HG02623 (cell line): ENCODE measurements at regions not wholly inside any gene's neighbourhood (a gene's known extent, or its start where the extent isn't known, plus 50 kb on each side); places are given as distances from the start of the nearest gene placed in this dataset.

Source experiments
- ATAC-seq: cut with Tn5 transposase; IDR thresholded peaks from one replicate; pipeline ENCODE4 v1.9.1; 2021; ENCODE audit warnings: moderate library complexity; ENCODE audit not compliant: unreplicated experiment

- no peak for ATAC-seq
Observed at GRCh38 chr3:170784406-170784805, 85.6 kb downstream of the RPL22L1 start.

GRCh38 chr3:170780955-170781354 lies 89.0 kb downstream of the RPL22L1 start:
- no peak for ATAC-seq

GRCh38 chr3:170780471-170780870 lies 89.5 kb downstream of the RPL22L1 start:
- ATAC-seq, result no peak

- ATAC-seq, result no peak
Observed at GRCh38 chr3:170778240-170779217, 91.5 kb downstream of the RPL22L1 start.

DNA sequence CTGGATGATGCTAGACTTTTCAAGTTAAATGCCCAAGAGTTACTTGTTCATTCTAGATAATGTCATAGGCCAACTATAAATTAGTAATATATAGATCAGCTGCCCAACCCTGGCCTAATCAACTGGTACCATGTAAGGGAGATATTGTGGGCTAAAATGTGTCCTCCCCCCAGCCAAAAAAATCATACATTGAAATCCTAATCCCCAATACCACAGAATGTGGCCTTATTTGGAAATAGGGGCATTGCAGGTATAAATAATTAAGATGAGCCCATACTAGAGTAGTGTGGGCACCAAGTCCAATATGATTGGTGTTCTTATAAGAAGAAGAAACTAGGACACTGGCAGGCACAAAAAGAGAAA lies 92.5 kb downstream of the RPL22L1 start:
- ATAC-seq, result no peak

DNA sequence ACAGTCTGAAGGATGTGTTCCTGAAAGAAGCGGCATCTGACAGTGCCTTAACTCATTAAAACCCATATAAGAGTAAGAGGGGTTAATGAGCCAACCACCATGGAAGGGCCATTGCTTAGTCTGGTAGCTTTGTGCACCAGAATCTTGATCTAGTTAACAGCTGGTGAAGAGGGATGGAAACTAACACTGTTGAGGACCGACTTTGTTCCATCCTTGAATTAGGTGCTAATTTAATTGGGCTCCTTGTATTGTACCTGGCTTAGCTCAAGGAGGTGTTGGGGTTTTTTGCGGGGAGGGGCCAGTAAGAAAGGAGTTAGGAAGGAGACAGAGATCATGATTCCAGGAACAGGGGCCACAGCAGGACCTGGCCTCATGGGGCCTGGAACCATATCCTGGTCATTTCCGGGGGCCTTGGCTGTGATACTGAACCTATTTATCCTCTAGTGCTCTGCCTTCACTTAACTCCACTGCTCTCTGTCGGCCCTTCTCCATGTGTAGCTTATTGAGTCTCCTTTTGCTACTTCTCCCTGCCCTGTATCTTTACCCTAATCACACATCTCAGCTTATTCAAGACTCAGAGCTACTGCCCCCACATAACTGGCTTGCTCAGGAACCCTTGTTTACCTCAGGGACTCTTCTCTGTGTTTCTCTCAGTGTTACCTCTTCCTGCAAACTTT lies 93.0 kb downstream of the RPL22L1 start:
- ATAC-seq, result no peak

- ATAC-seq, result no peak
Observed at GRCh38 chr3:170773682-170774425, 96.1 kb downstream of the RPL22L1 start.

- ATAC-seq, result no peak
Observed at GRCh38 chr3:170772175-170772574, 97.8 kb downstream of the RPL22L1 start.

DNA sequence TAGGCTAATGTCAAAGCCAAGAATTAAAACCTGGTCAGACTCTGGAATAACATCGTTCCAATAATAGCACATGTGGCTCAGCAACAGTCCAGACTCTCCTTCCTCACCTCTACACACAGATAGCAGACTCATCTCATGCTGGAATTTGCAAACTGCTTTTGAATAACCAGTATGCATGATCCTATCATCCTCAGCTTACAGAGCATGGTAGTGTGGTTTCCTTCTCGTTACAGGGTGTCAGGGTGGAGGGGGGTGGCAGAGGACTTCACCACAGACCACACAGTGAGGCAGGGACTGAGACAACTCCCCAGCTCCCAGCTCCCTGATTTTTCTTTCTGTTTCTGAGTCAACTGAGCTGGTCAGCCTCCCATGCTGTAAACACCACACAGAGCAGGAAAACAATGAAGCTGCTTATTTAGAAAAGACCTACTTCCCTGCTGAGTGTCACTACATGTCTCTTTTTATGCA lies 101.6 kb downstream of the RPL22L1 start:
- no peak for ATAC-seq

GRCh38 chr3:170767576-170767941 lies 102.4 kb downstream of the RPL22L1 start:
- ATAC-seq, result no peak

DNA sequence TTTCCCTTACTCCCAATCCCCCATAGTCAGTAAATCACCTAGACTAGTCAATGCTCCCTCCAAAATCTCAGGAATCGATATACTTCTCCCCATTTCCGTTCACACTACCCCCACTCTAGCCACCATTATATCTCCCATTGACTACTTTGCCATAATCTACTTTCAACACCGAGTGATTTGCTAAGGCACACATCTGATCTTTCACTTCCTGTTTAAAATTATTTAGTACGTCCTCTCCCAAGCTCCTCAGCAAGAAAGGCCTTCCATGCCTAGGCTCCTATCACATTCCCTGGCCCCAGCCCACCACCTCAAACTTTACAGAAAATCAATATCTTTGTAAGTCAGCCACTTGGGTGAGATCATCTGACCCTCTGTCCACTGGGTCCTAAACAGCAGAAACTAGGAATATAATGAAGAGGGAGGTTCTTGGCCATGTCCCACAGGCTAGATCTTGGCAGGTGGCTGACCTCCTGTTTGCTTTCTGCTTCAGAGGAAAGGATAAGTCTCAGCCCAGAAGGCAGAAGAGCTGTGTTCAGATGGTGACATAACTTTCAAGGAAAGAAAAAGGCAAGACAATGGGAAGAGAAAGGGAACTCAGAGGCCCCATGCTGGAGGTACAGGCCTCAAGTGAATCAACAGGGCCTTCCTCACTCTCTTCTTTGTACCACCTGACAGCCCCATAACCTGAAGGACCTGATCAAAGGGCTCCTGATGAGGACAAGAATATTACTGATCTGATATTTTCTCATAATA lies 103.0 kb downstream of the RPL22L1 start:
- ATAC-seq, result no peak

GRCh38 chr3:170766253-170766652 lies 103.7 kb downstream of the RPL22L1 start:
- no peak for ATAC-seq

DNA sequence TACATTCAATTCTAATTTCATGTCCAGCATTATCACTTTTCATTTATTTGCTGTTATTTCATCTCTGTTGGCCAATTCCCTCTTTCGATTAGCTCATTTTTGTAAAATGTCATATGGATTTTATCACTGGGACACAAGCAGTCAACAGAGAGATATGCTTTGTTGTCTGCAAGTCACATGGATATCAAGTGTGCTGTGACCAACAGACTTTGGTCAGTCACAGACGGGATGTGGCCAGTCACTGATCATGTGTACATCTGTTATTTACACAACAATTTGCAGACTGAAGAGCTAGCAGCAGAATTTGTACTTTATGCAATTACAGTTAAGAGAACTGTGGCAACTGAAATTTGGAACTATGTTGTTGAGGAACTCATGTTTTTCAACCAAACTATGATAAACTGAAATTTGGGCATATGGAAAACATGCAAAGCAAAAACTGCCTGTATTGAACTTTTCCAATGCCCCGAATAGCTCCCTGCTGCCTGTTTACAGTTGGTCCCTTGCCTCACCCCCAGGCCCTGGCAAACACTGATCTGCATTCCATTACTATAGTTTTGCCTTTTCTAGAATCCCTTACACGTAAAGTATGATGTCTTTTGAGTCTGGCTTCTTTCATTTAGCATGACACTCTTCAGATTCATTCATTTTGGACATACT lies 104.4 kb downstream of the RPL22L1 start:
- ATAC-seq, result no peak

GRCh38 chr3:170764017-170764416 lies 106.0 kb downstream of the RPL22L1 start:
- no peak for ATAC-seq

- ATAC-seq, result no peak
Observed at GRCh38 chr3:170762064-170762463, 107.9 kb downstream of the RPL22L1 start.

- ATAC-seq, result no peak
Observed at GRCh38 chr3:170761103-170761502, 108.9 kb downstream of the RPL22L1 start.

GRCh38 chr3:170760174-170760526 lies 109.8 kb downstream of the RPL22L1 start:
- ATAC-seq, result no peak

DNA sequence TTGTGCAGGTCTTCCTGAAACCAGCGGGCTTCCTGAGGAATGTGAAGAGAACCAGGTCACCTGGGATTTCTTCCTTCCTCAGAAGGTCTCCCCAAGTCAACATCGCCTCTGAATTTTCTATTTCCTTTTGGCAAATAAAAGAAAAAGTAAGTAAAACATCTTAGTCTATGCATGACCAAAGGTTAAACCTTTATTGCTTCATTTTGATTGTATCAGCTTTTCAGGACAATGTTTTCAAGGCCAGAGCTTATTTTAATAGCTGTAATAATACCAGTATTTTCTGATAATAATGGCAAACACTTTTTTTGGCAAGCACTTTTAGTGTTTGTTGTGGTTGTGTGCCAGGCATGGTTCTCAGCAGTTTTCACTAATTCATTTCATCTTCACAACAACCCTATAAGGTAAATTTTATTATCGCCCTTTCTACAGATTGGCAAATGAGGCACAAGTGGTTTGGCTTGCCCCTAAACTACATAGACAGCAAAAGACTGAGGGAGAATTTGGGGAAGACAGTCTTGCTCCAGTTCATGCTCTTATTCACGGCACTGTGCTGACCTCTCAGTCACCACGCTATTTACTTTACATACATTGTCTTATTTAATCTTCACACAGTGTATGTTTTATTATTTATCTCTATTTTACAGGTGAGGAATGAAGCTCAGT lies 110.4 kb downstream of the RPL22L1 start:
- no peak for ATAC-seq

DNA sequence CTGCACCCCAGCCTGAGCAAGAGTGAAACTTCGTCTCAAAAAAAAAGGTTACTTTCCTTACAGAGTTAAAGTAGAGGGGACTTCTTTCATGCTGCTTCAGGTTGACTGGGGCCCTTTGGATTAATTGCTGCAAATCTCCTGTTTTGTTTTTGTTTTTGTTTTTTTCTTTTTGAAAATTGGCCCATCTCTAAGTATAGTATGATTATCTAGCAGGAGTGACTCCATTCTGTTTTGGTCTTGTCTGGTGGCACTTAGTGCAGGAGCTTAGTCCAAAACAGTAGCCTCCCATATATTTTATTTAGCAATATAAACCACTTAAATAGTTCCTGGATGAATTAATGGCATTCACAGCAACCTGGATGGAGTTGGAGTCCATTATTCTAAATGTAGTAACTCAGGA lies 113.0 kb downstream of the RPL22L1 start:
- no peak for ATAC-seq

- ATAC-seq, result no peak
Observed at GRCh38 chr3:170754311-170754693, 115.7 kb downstream of the RPL22L1 start.
